Neural cell (in vitro differentiated cells): ENCODE measurements at regions not wholly inside any gene's neighbourhood (a gene's known extent, or its start where the extent isn't known, plus 50 kb on each side); places are given as distances from the start of the nearest gene placed in this dataset.

Source experiments
- H2AFZ ChIP-seq: fragments of 200-600, 300-800 bp; sonication (generic), shearing (Covaris generic); 2 replicates; pipeline ENCODE4 v1.6.0; 2014; ENCODE audit warnings: low read depth, mild to moderate bottlenecking, antibody characterized with exemption, low read length, moderate library complexity
- H3F3A ChIP-seq: fragments of 200-600 bp; shearing (Covaris generic); 2 replicates; pipeline ENCODE4 v1.6.1; 2016; ENCODE audit warnings: mild to moderate bottlenecking, moderate library complexity, mixed read lengths, antibody characterized with exemption, low read length; ENCODE audit not compliant: insufficient read depth, poor library complexity, severe bottlenecking
- H3K27ac ChIP-seq: fragments of 200-600, 300-800 bp; sonication (generic), shearing (Covaris generic); 2 replicates; pipeline ENCODE4 v1.5.1; 2014; ENCODE audit warnings: mild to moderate bottlenecking, low read length, moderate library complexity
- H3K27me3 ChIP-seq: fragments of 300-800, 200-600 bp; sonication (generic), shearing (Covaris generic); 2 replicates; pipeline ENCODE4 v1.6.0; 2014; ENCODE audit warnings: mild to moderate bottlenecking, low read depth, low read length, moderate library complexity; ENCODE audit not compliant: insufficient read depth
- H3K36me3 ChIP-seq: fragments of 300-800, 200-600 bp; sonication (generic), shearing (Covaris generic); 2 replicates; pipeline ENCODE4 v1.5.1; 2014; ENCODE audit warnings: mild to moderate bottlenecking, antibody characterized with exemption, low read length, moderate library complexity; ENCODE audit not compliant: insufficient read depth
- H3K4me2 ChIP-seq: fragments of 300-800, 200-600 bp; sonication (generic), shearing (Covaris generic); 2 replicates; pipeline ENCODE4 v1.6.0; 2014; ENCODE audit warnings: mild to moderate bottlenecking, low read length
- H3K4me3 ChIP-seq: fragments of 300-800, 200-600 bp; sonication (generic), shearing (Covaris generic); 2 replicates; pipeline ENCODE4 v1.5.1; 2014; ENCODE audit warnings: mild to moderate bottlenecking, low read length, moderate library complexity
- H3K79me2 ChIP-seq: fragments of 200-600 bp; shearing (Covaris generic); replicated peaks from 2 replicates; pipeline ENCODE4 v1.6.0; 2014; ENCODE audit warnings: mild to moderate bottlenecking, low read length, moderate library complexity; ENCODE audit not compliant: insufficient read depth
- H3K9ac ChIP-seq: fragments of 300-800, 200-600 bp; sonication (generic), shearing (Covaris generic); 2 replicates; pipeline ENCODE4 v1.6.1; 2016; ENCODE audit warnings: mild to moderate bottlenecking, low read length, mixed read lengths
- H3K9me2 ChIP-seq: fragments of 200-600 bp; shearing (Covaris generic); 2 replicates; pipeline ENCODE4 v1.6.1; 2016; ENCODE audit warnings: mild to moderate bottlenecking, low read length, mixed read lengths; ENCODE audit not compliant: insufficient read depth
- H3K9me3 ChIP-seq: fragments of 200-600, 300-800 bp; sonication (generic), shearing (Covaris generic); 2 replicates; pipeline ENCODE4 v1.6.1; 2016; ENCODE audit warnings: mild to moderate bottlenecking, mixed run types, low read length, moderate library complexity, mixed read lengths
- H4K20me1 ChIP-seq: fragments of 200-600 bp; shearing (Covaris generic); 2 replicates; pipeline ENCODE4 v1.6.1; 2016; ENCODE audit warnings: mild to moderate bottlenecking, mixed run types; ENCODE audit not compliant: insufficient read depth
- CTCF ChIP-seq: fragments of 450-650 bp; IDR thresholded peaks from 2 replicates; pipeline ENCODE4 v1.5.1; 2014; ENCODE audit warnings: antibody characterized with exemption, mild to moderate bottlenecking, moderate library complexity; ENCODE audit not compliant: poor library complexity, severe bottlenecking
- EP300 ChIP-seq: fragments of 450-650 bp; conservative IDR thresholded peaks from 2 replicates; pipeline ENCODE4 v1.6.1; 2014; ENCODE audit warnings: antibody characterized with exemption, mild to moderate bottlenecking, moderate library complexity; ENCODE audit not compliant: poor library complexity, severe bottlenecking
- EZH2 ChIP-seq: fragments of 200-600, 300-800 bp; shearing (Covaris generic), sonication (generic); IDR thresholded peaks from 2 replicates; pipeline ENCODE4 v1.6.1; 2014; ENCODE audit warnings: antibody characterized with exemption, low read length, borderline replicate concordance, mild to moderate bottlenecking; ENCODE audit not compliant: insufficient read depth, poor library complexity, severe bottlenecking
- MXI1 ChIP-seq: fragments of 450-650 bp; conservative IDR thresholded peaks from 2 replicates; pipeline ENCODE4 v1.6.1; 2014; ENCODE audit warnings: antibody characterized with exemption, mild to moderate bottlenecking; ENCODE audit not compliant: poor library complexity, severe bottlenecking
- POLR2AphosphoS5 ChIP-seq: IDR thresholded peaks from 2 replicates; pipeline ENCODE4 v1.6.1; 2012
- RAD21 ChIP-seq: fragments of 450-650 bp; conservative IDR thresholded peaks from 2 replicates; pipeline ENCODE4 v1.6.1; 2014; ENCODE audit warnings: antibody characterized with exemption, mild to moderate bottlenecking, moderate library complexity
- REST ChIP-seq: IDR thresholded peaks from 2 replicates; pipeline ENCODE4 v1.6.1; 2012; ENCODE audit warnings: borderline replicate concordance
- SMC3 ChIP-seq: fragments of 450-650 bp; conservative IDR thresholded peaks from 2 replicates; pipeline ENCODE4 v1.6.1; 2014; ENCODE audit warnings: antibody characterized with exemption, mild to moderate bottlenecking, moderate library complexity; ENCODE audit not compliant: poor library complexity
- TAF1 ChIP-seq: IDR thresholded peaks from 2 replicates; pipeline ENCODE4 v1.6.1; 2012; ENCODE audit warnings: low read depth

- Histone ChIP-seq H3K4me2 (no peak overlapping the region), H3K9ac (no peak overlapping the region), H3K36me3 (no peaks in the 10 kb centered on the region), H4K20me1 (no peaks in the 10 kb centered on the region), H3K27ac (no peak overlapping the region), H3K4me3 (no peak overlapping the region), H2AFZ (no peak overlapping the region), H3K9me2 (no peaks in the 10 kb centered on the region), H3K9me3 (no peaks in the 10 kb centered on the region), H3F3A (no peaks in the 10 kb centered on the region), H3K79me2 (no peaks in the 10 kb centered on the region), H3K27me3 (peaks cover 55% of the 10 kb centered on the region)
- TF ChIP-seq TAF1 (no peak), REST (no peak), RAD21 (no peak), CTCF (no peak), POLR2AphosphoS5 (no peak), EP300 (no peak), MXI1 (no peak), SMC3 (no peak), EZH2 (no peak)
These were observed 474.7 kb downstream of the MBD2 start for GRCh38 chr18:53749766-53750165.

- Histone ChIP-seq H4K20me1 (no peaks in the 10 kb centered on the region), H3K9me2 (no peaks in the 10 kb centered on the region), H3K9me3 (no peaks in the 10 kb centered on the region), H3K27me3 (peaks cover 54% of the 10 kb centered on the region), H2AFZ (no peak overlapping the region), H3K4me2 (no peak overlapping the region), H3K36me3 (no peaks in the 10 kb centered on the region), H3K4me3 (no peak overlapping the region), H3K27ac (no peak overlapping the region), H3K79me2 (no peaks in the 10 kb centered on the region), H3F3A (no peaks in the 10 kb centered on the region), H3K9ac (no peak overlapping the region)
- no peak for TF ChIP-seq TAF1
- TF ChIP-seq REST = no peak
- no peak for TF ChIP-seq CTCF
- no peak for TF ChIP-seq EZH2
- TF ChIP-seq MXI1 = no peak
- no peak for TF ChIP-seq EP300
- TF ChIP-seq RAD21 = no peak
- no peak for TF ChIP-seq SMC3
- no peak for TF ChIP-seq POLR2AphosphoS5
These were observed 476.8 kb downstream of the MBD2 start for GRCh38 chr18:53747663-53748160.
